ENCODE measurements at regions not wholly inside any gene's neighbourhood (a gene's known extent, or its start where the extent isn't known, plus 50 kb on each side); places are given as distances from the start of the nearest gene placed in this dataset.

DNA sequence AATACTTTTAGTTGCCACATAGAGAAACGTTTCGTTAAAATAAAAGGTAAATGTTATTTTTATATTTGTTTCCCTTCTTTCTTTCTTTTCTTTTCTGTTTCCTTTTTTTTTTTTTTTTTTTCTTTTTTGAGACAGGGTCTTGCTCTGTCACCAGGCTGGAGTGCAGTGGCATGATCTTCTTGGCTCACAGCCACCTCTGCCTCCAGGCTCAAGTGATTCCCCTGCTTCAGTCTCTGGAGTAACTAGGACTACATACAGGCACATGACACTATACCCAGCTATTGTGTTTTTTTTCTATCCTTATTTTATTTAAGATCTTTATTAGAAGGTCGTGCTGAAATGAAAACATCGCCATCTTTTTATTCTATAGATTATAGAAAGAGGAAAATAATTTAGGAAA, 661.8 kb upstream of the MBL2 start:
- Histone ChIP-seq H3K9me3 (no peaks in the 10 kb centered on the region), H3K36me3 (no peaks in the 10 kb centered on the region), H3K4me1 (peaks cover 0 to under 1% (median 0%) of the 10 kb centered on the region in 4 donors), H3K27ac (no peak overlapping the region), H3K4me3 (no peak overlapping the region), H3K27me3 (no peaks in the 10 kb centered on the region)
- TF ChIP-seq POLR2A (IDR thresholded peaks at IDR 0.05), result no peak
- no peak for TF ChIP-seq CTCF (IDR thresholded peaks at IDR 0.05)
- intact Hi-C loops (cut with DNase I), result no loop called here
- DNase-seq (no peak), ATAC-seq (no peak)
- WGBS (ENCODE audit: insufficient coverage, low coverage, low lambda C conversion rate, missing lambda C conversion rate), result 76% methylated on average over 4 of the region's 4 CpGs

DNA sequence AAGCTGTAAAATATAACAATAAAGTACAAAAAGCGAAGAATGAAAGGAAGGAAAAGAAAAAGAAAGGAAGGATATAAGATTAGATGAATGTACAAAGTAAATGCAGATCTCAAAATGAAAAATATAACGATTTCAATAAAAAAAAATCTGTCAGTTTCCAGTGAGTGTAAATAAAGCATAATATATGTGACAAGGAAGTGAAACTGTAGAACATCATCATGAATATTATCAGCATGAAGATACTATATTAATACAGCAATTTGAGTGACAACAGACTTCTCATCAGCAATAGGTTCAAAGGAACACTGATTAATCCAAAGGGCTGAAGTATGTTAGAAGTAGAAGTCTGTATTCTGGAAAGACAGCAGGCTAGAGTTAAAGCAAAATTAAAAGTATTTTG, 659.5 kb upstream of the MBL2 start:
- H3K9me3 ChIP-seq, result no peaks in the 10 kb centered on the region
- ATAC-seq (no peak), DNase-seq (no peak)
- no peaks in the 10 kb centered on the region for H3K27me3 ChIP-seq
- peaks cover 0 to 3% (median 0%) of the 10 kb centered on the region in 4 donors for H3K4me1 ChIP-seq
- TF ChIP-seq CTCF (IDR thresholded peaks at IDR 0.05) (no peak), POLR2A (IDR thresholded peaks at IDR 0.05) (no peak)
- 82% methylated on average over 2 of the region's 2 CpGs for WGBS (ENCODE audit: insufficient coverage, low coverage, low lambda C conversion rate, missing lambda C conversion rate)
- intact Hi-C loops (cut with DNase I), result no loop called here
- H3K4me3 ChIP-seq, result no peak overlapping the region
- no peaks in the 10 kb centered on the region for H3K36me3 ChIP-seq
- H3K27ac ChIP-seq, result no peak overlapping the region

- Histone ChIP-seq H3K4me1 (peaks cover 0 to 3% (median 0%) of the 10 kb centered on the region in 4 donors), H3K27me3 (no peaks in the 10 kb centered on the region), H3K4me3 (no peak overlapping the region), H3K9me3 (no peaks in the 10 kb centered on the region), H3K27ac (no peak overlapping the region), H3K36me3 (no peaks in the 10 kb centered on the region)
- TF ChIP-seq POLR2A (IDR thresholded peaks at IDR 0.05), result no peak
- intact Hi-C loops (cut with DNase I), result no loop called here
- no peak for ATAC-seq
- whole genome bisulfite sequencing (ENCODE audit: insufficient coverage, low coverage, low lambda C conversion rate, missing lambda C conversion rate), result 78% methylated on average over 4 of the region's 4 CpGs
- no peak for DNase-seq
Measured at GRCh38 chr10:53430974-53431373, 658.4 kb upstream of the MBL2 start.

- intact Hi-C loops (cut with DNase I), result no loop called here
- Histone ChIP-seq H3K4me3 (no peak overlapping the region), H3K36me3 (no peaks in the 10 kb centered on the region), H3K27me3 (no peaks in the 10 kb centered on the region), H3K27ac (no peak overlapping the region), H3K9me3 (no peaks in the 10 kb centered on the region), H3K4me1 (peaks cover 0 to 3% (median 0%) of the 10 kb centered on the region in 4 donors)
- DNase-seq (no peak), ATAC-seq (no peak)
- WGBS (ENCODE audit: insufficient coverage, low coverage, low lambda C conversion rate, missing lambda C conversion rate), result 51% methylated on average over 2 of the region's 2 CpGs
- TF ChIP-seq CTCF (IDR thresholded peaks at IDR 0.05) (no peak), POLR2A (IDR thresholded peaks at IDR 0.05) (no peak)
Measured at GRCh38 chr10:53430127-53430891, 657.7 kb upstream of the MBL2 start.

DNA sequence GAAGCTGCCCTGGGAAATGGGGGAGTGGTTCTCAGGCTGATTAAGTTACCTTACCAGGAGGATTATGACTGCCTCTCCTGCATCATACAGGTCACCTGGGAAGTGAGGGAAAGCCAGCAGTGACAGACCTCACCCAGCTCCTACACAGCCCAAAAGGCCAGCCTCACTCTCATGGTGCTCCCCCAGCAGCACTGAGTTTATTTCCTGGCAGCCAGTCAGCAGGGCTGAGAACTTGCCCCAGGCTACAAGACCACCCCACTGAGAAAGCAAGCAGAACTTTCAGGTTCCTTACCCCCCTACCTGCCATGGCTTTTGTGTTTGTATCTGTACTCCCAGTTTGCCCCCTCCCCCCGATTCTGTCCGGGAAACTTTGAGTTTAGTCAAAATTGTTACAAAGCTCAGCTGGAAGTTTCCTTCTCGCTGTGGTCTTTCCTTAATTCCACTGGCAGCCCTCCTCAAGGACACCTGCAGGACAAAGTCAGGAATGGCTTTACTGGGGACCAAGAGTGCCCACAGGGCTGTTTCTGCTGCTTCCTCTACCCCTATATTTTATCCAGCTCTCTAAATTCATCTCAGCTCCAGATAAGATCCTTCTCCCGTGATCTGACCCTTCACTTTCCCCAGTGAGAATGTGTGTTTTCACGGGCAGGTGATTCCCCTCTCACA, 649.8 kb upstream of the MBL2 start:
- Histone ChIP-seq H3K36me3 (no peaks in the 10 kb centered on the region), H3K4me3 (no peak overlapping the region), H3K4me1 (no peaks in the 10 kb centered on the region), H3K27me3 (no peaks in the 10 kb centered on the region), H3K9me3 (no peaks in the 10 kb centered on the region), H3K27ac (no peak overlapping the region)
- DNase-seq, result no peak
- 57% methylated on average over 3 of the region's 5 CpGs for WGBS (ENCODE audit: insufficient coverage, low coverage, low lambda C conversion rate, missing lambda C conversion rate)
- TF ChIP-seq CTCF (IDR thresholded peaks at IDR 0.05) (no peak), POLR2A (IDR thresholded peaks at IDR 0.05) (no peak)
- no peak for ATAC-seq
- intact Hi-C loops (cut with DNase I), result no loop called here
